GM18873 (cell line): ENCODE measurements at regions not wholly inside any gene's neighbourhood (a gene's known extent, or its start where the extent isn't known, plus 50 kb on each side); places are given as distances from the start of the nearest gene placed in this dataset.
"Not testable (repeated sequence)": the region's sequence is repeated elsewhere in the genome, so short reads cannot be mapped to it uniquely, and the experiment has no call there.

Source experiments
- ATAC-seq: cut with Tn5 transposase; IDR thresholded peaks from one replicate; pipeline ENCODE4 v1.9.1; 2021; ENCODE audit warnings: mild to moderate bottlenecking, moderate library complexity, moderate number of reproducible peaks; ENCODE audit not compliant: unreplicated experiment, low FRiP score

GRCh38 chr7:106584914-106585759 lies 75.8 kb downstream of the CCDC71L start:
- no peak for ATAC-seq

GRCh38 chr7:106583706-106584690 lies 77.0 kb downstream of the CCDC71L start:
- ATAC-seq: no peak

GRCh38 chr7:106583100-106583499 lies 77.9 kb downstream of the CCDC71L start:
- ATAC-seq: no peak

GRCh38 chr7:106582365-106582764 lies 78.6 kb downstream of the CCDC71L start:
- ATAC-seq: no peak

- not testable (repeated sequence) for ATAC-seq
Observed at GRCh38 chr7:106579086-106579485, 81.9 kb downstream of the CCDC71L start.

- no peak for ATAC-seq
Observed at GRCh38 chr7:106575138-106575823, 85.7 kb downstream of the CCDC71L start.

GRCh38 chr7:106573738-106574137 lies 87.2 kb downstream of the CCDC71L start:
- ATAC-seq: no peak

GRCh38 chr7:106573125-106573663 lies 87.8 kb downstream of the CCDC71L start:
- no peak for ATAC-seq

GRCh38 chr7:106572394-106573124 lies 88.4 kb downstream of the CCDC71L start:
- no peak for ATAC-seq

GRCh38 chr7:106571563-106571962 lies 89.4 kb downstream of the CCDC71L start:
- no peak for ATAC-seq

- no peak for ATAC-seq
Observed at GRCh38 chr7:106570948-106571418, 90.0 kb downstream of the CCDC71L start.

- ATAC-seq: no peak
Observed at GRCh38 chr7:106570146-106570545, 90.8 kb downstream of the CCDC71L start.

- ATAC-seq: no peak
Observed at GRCh38 chr7:106569500-106569929, 91.4 kb downstream of the CCDC71L start.

GRCh38 chr7:106568680-106569499 lies 92.1 kb downstream of the CCDC71L start:
- ATAC-seq: no peak

- no peak for ATAC-seq
Observed at GRCh38 chr7:106568002-106568679, 92.8 kb downstream of the CCDC71L start.

- ATAC-seq: not testable (repeated sequence)
Observed at GRCh38 chr7:106567204-106568001, 93.6 kb downstream of the CCDC71L start.

GRCh38 chr7:106566672-106567071 lies 94.3 kb downstream of the CCDC71L start:
- ATAC-seq: no peak
